ENCODE measurements at regions not wholly inside any gene's neighbourhood (a gene's known extent, or its start where the extent isn't known, plus 50 kb on each side); places are given as distances from the start of the nearest gene placed in this dataset.

DNA sequence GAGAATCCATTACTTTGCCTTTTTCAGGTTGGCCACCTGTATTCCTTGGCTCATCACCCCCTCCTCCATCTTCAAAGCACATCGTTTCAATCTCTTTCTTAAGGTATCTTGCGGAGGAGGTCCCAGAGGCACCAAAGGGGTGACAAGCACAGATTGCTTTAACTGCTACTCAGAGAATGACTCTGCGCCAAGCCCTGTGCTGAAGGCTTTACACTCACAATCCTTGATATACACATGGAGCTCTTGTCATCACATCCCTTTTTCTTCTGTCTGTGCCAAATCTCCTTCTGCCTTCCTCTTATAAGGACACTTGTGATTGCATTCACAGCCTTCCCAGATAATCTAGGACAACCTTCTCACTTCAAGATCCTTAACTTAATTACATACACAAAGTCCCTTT, 134.7 kb upstream of the MAMLD1 start:
- TF ChIP-seq POLR2A (IDR thresholded peaks at IDR 0.05), result no peak
- TF ChIP-seq, protein P1, sequence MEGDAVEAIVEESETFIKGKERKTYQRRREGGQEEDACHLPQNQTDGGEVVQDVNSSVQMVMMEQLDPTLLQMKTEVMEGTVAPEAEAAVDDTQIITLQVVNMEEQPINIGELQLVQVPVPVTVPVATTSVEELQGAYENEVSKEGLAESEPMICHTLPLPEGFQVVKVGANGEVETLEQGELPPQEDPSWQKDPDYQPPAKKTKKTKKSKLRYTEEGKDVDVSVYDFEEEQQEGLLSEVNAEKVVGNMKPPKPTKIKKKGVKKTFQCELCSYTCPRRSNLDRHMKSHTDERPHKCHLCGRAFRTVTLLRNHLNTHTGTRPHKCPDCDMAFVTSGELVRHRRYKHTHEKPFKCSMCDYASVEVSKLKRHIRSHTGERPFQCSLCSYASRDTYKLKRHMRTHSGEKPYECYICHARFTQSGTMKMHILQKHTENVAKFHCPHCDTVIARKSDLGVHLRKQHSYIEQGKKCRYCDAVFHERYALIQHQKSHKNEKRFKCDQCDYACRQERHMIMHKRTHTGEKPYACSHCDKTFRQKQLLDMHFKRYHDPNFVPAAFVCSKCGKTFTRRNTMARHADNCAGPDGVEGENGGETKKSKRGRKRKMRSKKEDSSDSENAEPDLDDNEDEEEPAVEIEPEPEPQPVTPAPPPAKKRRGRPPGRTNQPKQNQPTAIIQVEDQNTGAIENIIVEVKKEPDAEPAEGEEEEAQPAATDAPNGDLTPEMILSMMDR (IDR thresholded peaks at IDR 0.05), result no peak

Data from right lobe of liver (tissue), 4 donors.